Testis (tissue), 2 donors: ENCODE measurements at regions not wholly inside any gene's neighbourhood (a gene's known extent, or its start where the extent isn't known, plus 50 kb on each side); places are given as distances from the start of the nearest gene placed in this dataset.

Source experiments
- CTCF ChIP-seq, 3 experiments: fragments of 450-650 bp in 2 of 3; fragments of 200-600 bp in 1 of 3; sonication (generic) in 1 of 3; IDR thresholded peaks; one replicate each; pipeline ENCODE4 v1.5.1; 2016 to 2019; ENCODE audit warnings: antibody characterized with exemption in 3 of 3, mild to moderate bottlenecking in 2 of 3, moderate library complexity in 1 of 3
- POLR2A ChIP-seq: fragments of 450-650 bp; IDR thresholded peaks from one replicate; pipeline ENCODE4 v1.6.1; 2017; ENCODE audit warnings: antibody characterized with exemption, mild to moderate bottlenecking, moderate library complexity

GRCh38 chr7:137151690-137152052, 191.9 kb downstream of the PTN start:
- no peak for TF ChIP-seq CTCF (IDR thresholded peaks at IDR 0.05)
- no peak for TF ChIP-seq POLR2A
